GM12878 (cell line): ENCODE measurements at regions not wholly inside any gene's neighbourhood (a gene's known extent, or its start where the extent isn't known, plus 50 kb on each side); places are given as distances from the start of the nearest gene placed in this dataset.
A peak's percentile ranks its signal among the peaks of the same experiment; 100 is the strongest.

ENCODE experiments used
- ATAC-seq: fragments of 200-7000 bp; cut with Tn5 transposase; 3 replicates; pipeline ENCODE4 v1.9.1; 2020; ENCODE audit warnings: mild to moderate bottlenecking, moderate library complexity
- BruUV-seq: library from RNA; stranded (reverse); fragments of 400-500 nt; replicated peaks from 2 replicates; lab custom pipeline; 2021; lab: Mats Ljungman, UMichigan
- CTCF ChIA-PET: fragments of 300-600 bp; sonication (Branson Sonifier 250); formaldehyde crosslinking; extraction: SDS; loops from one replicate; lab custom pipeline; 2021; ENCODE audit warnings: inconsistent platforms; lab: Yijun Ruan, JAX
- POLR2A ChIA-PET: fragments of 350-600 bp; formaldehyde crosslinking; extraction: SDS; loops from one replicate; lab custom pipeline; 2021; ENCODE audit warnings: inconsistent platforms; lab: Charles Lee
- RAD21 ChIA-PET: fragments of 300-600 bp; sonication (Branson Sonifier 250); formaldehyde crosslinking; loops from one replicate; lab custom pipeline; 2023; ENCODE audit warnings: antibody characterized with exemption; ENCODE audit not compliant: unreplicated experiment; lab: Charles Lee
- SMC1A ChIA-PET: fragments of 300-600 bp; sonication (Branson Sonifier 250); formaldehyde crosslinking; loops from one replicate; lab custom pipeline; 2023; ENCODE audit not compliant: unreplicated experiment, uncharacterized antibody; lab: Charles Lee
- DNase-seq: peaks from one replicate; pipeline ENCODE4 v3.0.0-alpha.2; 2011; ENCODE audit warnings: low read depth, low spot score
- FAIRE-seq: peaks from 3 replicates; lab custom pipeline; 2011; peaks lifted over from hg19 to GRCh38; lab: Jason Lieb, UNC
- H2AFZ ChIP-seq: 2 replicates; pipeline ENCODE4 v1.6.0; 2011; ENCODE audit warnings: low read depth, low read length, control low read depth; ENCODE audit not compliant: control insufficient read depth
- H3K27ac ChIP-seq: 2 replicates; pipeline ENCODE4 v1.5.1; 2011; ENCODE audit warnings: control low read depth; ENCODE audit not compliant: control insufficient read depth, insufficient read depth
- H3K27me3 ChIP-seq, 2 experiments: replicated peaks in 1 of 2; 2 replicates each; pipeline versions ENCODE4 v1.6.0 to v1.6.1; 2011; ENCODE audit warnings: low read length in 1 of 2; ENCODE audit not compliant: control insufficient read depth in 2 of 2, insufficient read depth in 2 of 2
- H3K36me3 ChIP-seq, 2 experiments: 2 replicates each; pipeline ENCODE4 v1.5.1; 2011; ENCODE audit warnings: low read length in 1 of 2; ENCODE audit not compliant: control insufficient read depth in 2 of 2, insufficient read depth in 2 of 2
- H3K4me1 ChIP-seq: 2 replicates; pipeline ENCODE4 v1.6.1; 2011; ENCODE audit warnings: mild to moderate bottlenecking, low read length, moderate library complexity, mixed read lengths; ENCODE audit not compliant: control insufficient read depth, insufficient read depth
- H3K4me2 ChIP-seq: 2 replicates; pipeline ENCODE4 v1.6.0; 2011; ENCODE audit warnings: control low read depth; ENCODE audit not compliant: control insufficient read depth, insufficient read depth
- H3K4me3 ChIP-seq: fragments of 200-600 bp; sonication (generic); 2 replicates; pipeline ENCODE4 v1.5.1; 2016
- H3K79me2 ChIP-seq: 2 replicates; pipeline ENCODE4 v1.6.0; 2011; ENCODE audit warnings: low read length; ENCODE audit not compliant: control insufficient read depth, insufficient read depth
- H3K9ac ChIP-seq: 2 replicates; pipeline ENCODE4 v1.8.0; 2011; ENCODE audit warnings: low read length, control low read depth, mixed read lengths; ENCODE audit not compliant: control insufficient read depth, insufficient read depth
- H3K9me3 ChIP-seq: replicated peaks from 3 replicates; pipeline ENCODE4 v1.5.1; 2011; ENCODE audit warnings: mild to moderate bottlenecking, low read length; ENCODE audit not compliant: control insufficient read depth, insufficient read depth
- H4K20me1 ChIP-seq: 2 replicates; pipeline ENCODE4 v1.6.0; 2011; ENCODE audit not compliant: control insufficient read depth, insufficient read depth
- CHD1 ChIP-seq: IDR thresholded peaks from 2 replicates; pipeline ENCODE4 v1.6.1; 2012; ENCODE audit warnings: low read depth, low read length, improper control_type of control experiment
- CHD2 ChIP-seq: IDR thresholded peaks from 2 replicates; pipeline ENCODE4 v1.6.1; 2011; ENCODE audit warnings: low read depth, low read length, improper control_type of control experiment, borderline replicate concordance
- KDM1A ChIP-seq: fragments of 200-600 bp; sonication (generic); IDR thresholded peaks from 2 replicates; pipeline ENCODE4 v1.6.1; 2016; ENCODE audit warnings: borderline replicate concordance
- LARP7 ChIP-seq: fragments of 450-650 bp; IDR thresholded peaks from 2 replicates; pipeline ENCODE4 v1.6.1; 2017; ENCODE audit warnings: mild to moderate bottlenecking
- MEF2A ChIP-seq: IDR thresholded peaks from 2 replicates; pipeline ENCODE4 v1.6.1; 2011; ENCODE audit warnings: low read depth, mild to moderate bottlenecking, low read length, moderate library complexity; ENCODE audit not compliant: insufficient read depth
- MYB ChIP-seq: fragments of 150-350 bp; IDR thresholded peaks from 2 replicates; pipeline ENCODE4 v1.6.1; 2014; ENCODE audit warnings: mild to moderate bottlenecking, low read depth, low read length, borderline replicate concordance
- PML ChIP-seq: IDR thresholded peaks from 2 replicates; pipeline ENCODE4 v1.6.1; 2012; ENCODE audit warnings: low read length, inconsistent platforms
- RCOR1 ChIP-seq: conservative IDR thresholded peaks from 2 replicates; pipeline ENCODE4 v1.6.1; 2012; ENCODE audit warnings: low read depth, low read length, improper control_type of control experiment
- SMARCA5 ChIP-seq: fragments of 450-650 bp; IDR thresholded peaks from 2 replicates; pipeline ENCODE4 v1.6.1; 2017; ENCODE audit warnings: mild to moderate bottlenecking
- SP1 ChIP-seq: IDR thresholded peaks from one replicate; pipeline ENCODE4 v1.6.1; 2011; ENCODE audit warnings: low read depth, low read length
- SRF ChIP-seq, 2 experiments: IDR thresholded peaks; 2 replicates each; pipeline ENCODE4 v1.6.1; 2011; ENCODE audit warnings: low read depth in 2 of 2, low read length in 2 of 2, mild to moderate bottlenecking in 1 of 2, moderate library complexity in 1 of 2
- ZNF384 ChIP-seq: IDR thresholded peaks from 2 replicates; pipeline ENCODE4 v1.6.1; 2012; ENCODE audit warnings: low read depth, mild to moderate bottlenecking, low read length, improper control_type of control experiment, borderline replicate concordance
- WGBS: methylation state at CpG from one replicate; pipeline ENCODE4 v1.1.6; 2016; ENCODE audit warnings: low lambda C conversion rate; ENCODE audit not compliant: insufficient replicate concordance, insufficient coverage; ENCODE audit errors: missing lambda C conversion rate; 5-methylcytosine and 5-hydroxymethylcytosine counted together
- in situ Hi-C: fragments of 300-500 bp; cut with MboI; formaldehyde crosslinking; loops from 9 replicates; pipeline ENCODE4 v1.14.3; 2018; ENCODE audit warnings: mixed read lengths
- intact Hi-C: fragments of 100-400 bp; cut with micrococcal nuclease; formaldehyde crosslinking; loops from one replicate; pipeline ENCODE4 v1.14.2; 2022; ENCODE audit not compliant: unreplicated experiment
- TF ChIP-seq, protein P1 (sequence below): fragments of 450-650 bp; IDR thresholded peaks from 2 replicates; pipeline ENCODE4 v1.6.1; 2017; ENCODE audit warnings: low read depth, mild to moderate bottlenecking, moderate library complexity
- TF ChIP-seq, protein P2 (sequence below): fragments of 450-650 bp; IDR thresholded peaks from 2 replicates; pipeline ENCODE4 v1.6.1; 2016; ENCODE audit warnings: mild to moderate bottlenecking
- TF ChIP-seq, protein P3 (sequence below): fragments of 450-650 bp; IDR thresholded peaks from 2 replicates; pipeline ENCODE4 v1.6.1; 2018; ENCODE audit warnings: mild to moderate bottlenecking, low read depth, moderate library complexity; ENCODE audit not compliant: partially characterized antibody
- TF ChIP-seq, protein P4 (sequence below): IDR thresholded peaks from 2 replicates; pipeline ENCODE4 v1.6.1; 2011; ENCODE audit warnings: borderline replicate concordance, low read depth, mild to moderate bottlenecking, moderate library complexity, mixed read lengths, low read length; ENCODE audit not compliant: insufficient read depth; ENCODE audit errors: extremely low read length

DNA sequence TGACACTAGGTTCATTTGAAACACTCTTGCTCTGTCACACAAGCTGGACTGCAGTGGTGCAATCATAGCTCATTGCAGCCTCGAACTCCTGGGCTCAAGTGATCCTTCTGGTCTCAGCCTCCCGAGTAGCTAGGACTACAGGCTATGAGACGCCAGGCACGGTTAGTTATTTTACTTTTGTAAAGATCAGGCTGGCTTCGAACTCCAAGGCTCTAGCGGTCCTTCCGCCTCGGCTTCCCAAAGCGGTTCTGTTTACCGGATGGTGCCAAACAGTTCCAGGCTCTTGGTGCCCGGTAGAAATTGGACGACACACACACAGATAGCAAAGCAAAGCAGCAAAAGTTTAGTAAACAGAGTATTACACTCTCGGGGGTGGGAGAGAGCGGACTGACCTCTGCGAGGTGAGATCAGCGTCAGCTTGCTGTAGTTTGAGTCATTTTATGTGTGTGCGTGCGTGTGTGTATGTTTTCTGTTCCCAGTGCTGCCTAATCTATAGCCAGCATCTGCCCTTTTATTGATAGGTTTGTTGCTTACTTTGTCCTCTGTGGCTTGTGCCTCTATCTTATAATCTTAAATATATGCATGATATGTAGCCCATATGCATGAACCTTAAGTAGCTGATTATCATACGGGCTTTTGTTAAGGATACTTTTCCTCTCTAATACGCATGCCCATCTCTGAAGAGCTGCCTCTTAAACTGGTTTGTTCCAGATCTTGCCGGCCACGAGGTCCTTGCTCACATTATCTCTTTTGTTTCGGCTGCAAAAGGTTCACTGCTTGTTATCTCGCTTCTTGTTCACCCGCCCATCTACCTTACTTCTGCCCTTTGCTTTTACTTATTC, 75.2 kb downstream of the OR2B2 start:
- H3K27me3 ChIP-seq = no peaks in the 10 kb centered on the region
- peak overlapping the region; percentile 7 for H2AFZ ChIP-seq
- H4K20me1 ChIP-seq = no peaks in the 10 kb centered on the region
- RAD21 ChIA-PET = interaction anchor here (0.6 to 6.1 kb wide), 12 partner anchors 14 to 703 kb away, joined by 3 to 74 read pairs (median 10); a partner anchor contains a TSS
- peak overlapping the region; percentile 78 for H3K4me3 ChIP-seq
- ATAC-seq (peak; percentile 55), DNase-seq (no peak), FAIRE-seq (no peak)
- WGBS = under 1% methylated on average over 25 of the region's 25 CpGs
- POLR2A ChIA-PET = interaction anchor here (0.8 to 6.7 kb wide), 19 partner anchors 13 to 1794 kb away, joined by 3 to 107 read pairs (median 8); a partner anchor contains a TSS
- in situ Hi-C loops = loop anchor here (5.0 to 10.0 kb wide), 3 partner anchors 55 to 1712 kb away; a partner anchor contains a TSS
- H3K79me2 ChIP-seq = peaks cover 48% of the 10 kb centered on the region
- H3K36me3 ChIP-seq = no peaks in the 10 kb centered on the region; a peak in 1 of 4 replicates
- H3K9ac ChIP-seq = peak overlapping the region; percentile 96
- H3K4me1 ChIP-seq = no peaks in the 10 kb centered on the region
- peak overlapping the region; percentile 93 for H3K27ac ChIP-seq
- intact Hi-C loops = loop anchor here (10.0 kb wide), 1 partner anchor 298 kb away; no protein-coding TSS in a partner anchor
- H3K4me2 ChIP-seq = peak overlapping the region; percentile 62
- no peaks in the 10 kb centered on the region for H3K9me3 ChIP-seq
- SMC1A ChIA-PET = interaction anchor here (0.8 to 7.6 kb wide), 13 partner anchors 15 to 1643 kb away, joined by 3 to 85 read pairs (median 5); a partner anchor contains a TSS
- CTCF ChIA-PET = interaction anchor here (1.2 to 3.7 kb wide), 8 partner anchors 14 to 65 kb away, joined by 3 to 31 read pairs (median 8); a partner anchor contains a TSS
- no TSS peak for BruUV-seq
- TF ChIP-seq MEF2A (no peak), ZNF384 (no peak), LARP7 (no peak), CHD1 (no peak; the same call in 1 of the 2 replicates), CHD2 (no peak), SMARCA5 (no peak), PML (no peak; the same call in 1 of the 2 replicates), SP1 (peak; percentile 5), RCOR1 (no peak), SRF (IDR thresholded peaks at IDR 0.05; ENCODE audit: low read depth in 2 of 2, low read length in 2 of 2) (no peak), MYB (no peak), KDM1A (no peak)
- TF ChIP-seq, protein P1, sequence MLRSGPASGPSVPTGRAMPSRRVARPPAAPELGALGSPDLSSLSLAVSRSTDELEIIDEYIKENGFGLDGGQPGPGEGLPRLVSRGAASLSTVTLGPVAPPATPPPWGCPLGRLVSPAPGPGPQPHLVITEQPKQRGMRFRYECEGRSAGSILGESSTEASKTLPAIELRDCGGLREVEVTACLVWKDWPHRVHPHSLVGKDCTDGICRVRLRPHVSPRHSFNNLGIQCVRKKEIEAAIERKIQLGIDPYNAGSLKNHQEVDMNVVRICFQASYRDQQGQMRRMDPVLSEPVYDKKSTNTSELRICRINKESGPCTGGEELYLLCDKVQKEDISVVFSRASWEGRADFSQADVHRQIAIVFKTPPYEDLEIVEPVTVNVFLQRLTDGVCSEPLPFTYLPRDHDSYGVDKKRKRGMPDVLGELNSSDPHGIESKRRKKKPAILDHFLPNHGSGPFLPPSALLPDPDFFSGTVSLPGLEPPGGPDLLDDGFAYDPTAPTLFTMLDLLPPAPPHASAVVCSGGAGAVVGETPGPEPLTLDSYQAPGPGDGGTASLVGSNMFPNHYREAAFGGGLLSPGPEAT = no peak; the same call in 1 of the 2 replicates
- TF ChIP-seq, protein P2, sequence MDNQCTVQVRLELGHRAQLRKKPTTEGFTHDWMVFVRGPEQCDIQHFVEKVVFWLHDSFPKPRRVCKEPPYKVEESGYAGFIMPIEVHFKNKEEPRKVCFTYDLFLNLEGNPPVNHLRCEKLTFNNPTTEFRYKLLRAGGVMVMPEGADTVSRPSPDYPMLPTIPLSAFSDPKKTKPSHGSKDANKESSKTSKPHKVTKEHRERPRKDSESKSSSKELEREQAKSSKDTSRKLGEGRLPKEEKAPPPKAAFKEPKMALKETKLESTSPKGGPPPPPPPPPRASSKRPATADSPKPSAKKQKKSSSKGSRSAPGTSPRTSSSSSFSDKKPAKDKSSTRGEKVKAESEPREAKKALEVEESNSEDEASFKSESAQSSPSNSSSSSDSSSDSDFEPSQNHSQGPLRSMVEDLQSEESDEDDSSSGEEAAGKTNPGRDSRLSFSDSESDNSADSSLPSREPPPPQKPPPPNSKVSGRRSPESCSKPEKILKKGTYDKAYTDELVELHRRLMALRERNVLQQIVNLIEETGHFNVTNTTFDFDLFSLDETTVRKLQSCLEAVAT = peak; percentile 15; the same call in 1 of the 2 replicates
- TF ChIP-seq, protein P3, sequence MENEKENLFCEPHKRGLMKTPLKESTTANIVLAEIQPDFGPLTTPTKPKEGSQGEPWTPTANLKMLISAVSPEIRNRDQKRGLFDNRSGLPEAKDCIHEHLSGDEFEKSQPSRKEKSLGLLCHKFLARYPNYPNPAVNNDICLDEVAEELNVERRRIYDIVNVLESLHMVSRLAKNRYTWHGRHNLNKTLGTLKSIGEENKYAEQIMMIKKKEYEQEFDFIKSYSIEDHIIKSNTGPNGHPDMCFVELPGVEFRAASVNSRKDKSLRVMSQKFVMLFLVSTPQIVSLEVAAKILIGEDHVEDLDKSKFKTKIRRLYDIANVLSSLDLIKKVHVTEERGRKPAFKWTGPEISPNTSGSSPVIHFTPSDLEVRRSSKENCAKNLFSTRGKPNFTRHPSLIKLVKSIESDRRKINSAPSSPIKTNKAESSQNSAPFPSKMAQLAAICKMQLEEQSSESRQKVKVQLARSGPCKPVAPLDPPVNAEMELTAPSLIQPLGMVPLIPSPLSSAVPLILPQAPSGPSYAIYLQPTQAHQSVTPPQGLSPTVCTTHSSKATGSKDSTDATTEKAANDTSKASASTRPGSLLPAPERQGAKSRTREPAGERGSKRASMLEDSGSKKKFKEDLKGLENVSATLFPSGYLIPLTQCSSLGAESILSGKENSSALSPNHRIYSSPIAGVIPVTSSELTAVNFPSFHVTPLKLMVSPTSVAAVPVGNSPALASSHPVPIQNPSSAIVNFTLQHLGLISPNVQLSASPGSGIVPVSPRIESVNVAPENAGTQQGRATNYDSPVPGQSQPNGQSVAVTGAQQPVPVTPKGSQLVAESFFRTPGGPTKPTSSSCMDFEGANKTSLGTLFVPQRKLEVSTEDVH = no peak
- TF ChIP-seq, protein P4, sequence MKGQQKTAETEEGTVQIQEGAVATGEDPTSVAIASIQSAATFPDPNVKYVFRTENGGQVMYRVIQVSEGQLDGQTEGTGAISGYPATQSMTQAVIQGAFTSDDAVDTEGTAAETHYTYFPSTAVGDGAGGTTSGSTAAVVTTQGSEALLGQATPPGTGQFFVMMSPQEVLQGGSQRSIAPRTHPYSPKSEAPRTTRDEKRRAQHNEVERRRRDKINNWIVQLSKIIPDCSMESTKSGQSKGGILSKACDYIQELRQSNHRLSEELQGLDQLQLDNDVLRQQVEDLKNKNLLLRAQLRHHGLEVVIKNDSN = no peak
